ENCODE measurements at regions not wholly inside any gene's neighbourhood (a gene's known extent, or its start where the extent isn't known, plus 50 kb on each side); places are given as distances from the start of the nearest gene placed in this dataset.

DNA sequence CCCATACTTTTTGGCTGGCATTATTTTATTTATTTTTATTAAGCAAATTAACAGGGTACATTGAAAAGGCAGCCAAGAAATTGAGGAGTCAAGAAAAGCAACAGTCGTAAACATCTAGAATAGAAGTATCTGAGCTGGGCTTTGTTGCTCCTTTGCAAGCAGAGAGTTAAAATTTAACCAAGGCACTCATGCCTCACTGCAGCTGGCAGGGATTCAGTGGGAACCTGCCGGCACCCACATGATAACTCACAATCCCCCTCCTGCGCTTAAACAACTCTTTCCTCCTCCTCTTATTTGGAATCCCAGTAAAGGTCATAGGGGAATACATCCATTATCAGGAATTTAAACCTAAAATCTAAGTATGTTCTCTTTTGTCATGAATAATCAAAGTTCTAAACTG, 115.5 kb downstream of the SOX3 start:
- TF ChIP-seq POLR2A (IDR thresholded peaks at IDR 0.05; ENCODE audit: low read length) (no peak), GATA1 (IDR thresholded peaks at IDR 0.05; ENCODE audit: low read depth, low read length) (no peak)
